ENCODE measurements at regions not wholly inside any gene's neighbourhood (a gene's known extent, or its start where the extent isn't known, plus 50 kb on each side); places are given as distances from the start of the nearest gene placed in this dataset.

DNA sequence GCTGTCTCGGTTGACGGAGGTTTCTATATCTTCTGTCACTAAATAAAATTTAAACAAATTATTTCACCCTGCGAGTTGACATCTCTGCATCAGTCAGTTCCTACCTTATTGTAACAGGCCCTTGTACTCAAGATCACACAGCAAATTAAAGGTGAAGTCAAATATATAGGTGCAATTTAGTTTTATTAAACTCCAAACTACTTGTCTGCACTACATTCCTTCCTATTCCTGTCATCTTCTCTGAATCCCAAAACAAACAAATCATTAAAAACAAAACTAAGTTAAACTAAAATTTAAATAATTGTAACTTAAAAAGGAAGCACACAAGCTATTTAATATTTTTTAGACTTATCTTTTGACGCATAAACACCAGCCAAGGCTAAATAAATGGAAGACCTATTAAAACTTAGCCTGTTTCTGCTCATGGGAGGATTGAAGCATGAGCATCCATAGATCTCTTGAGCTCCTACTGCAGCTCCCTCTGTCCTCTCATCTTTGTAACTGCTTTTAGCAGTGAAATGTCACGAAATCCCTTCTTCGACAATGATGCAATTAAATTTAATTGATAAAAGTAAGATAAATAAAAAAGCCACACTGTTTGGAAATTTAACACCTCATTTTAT is 1152.3 kb upstream of the GJE1 start:
- H3K4me3 ChIP-seq (ENCODE audit: low read depth, low read length), result no peak overlapping the region
- TF ChIP-seq, protein P1, sequence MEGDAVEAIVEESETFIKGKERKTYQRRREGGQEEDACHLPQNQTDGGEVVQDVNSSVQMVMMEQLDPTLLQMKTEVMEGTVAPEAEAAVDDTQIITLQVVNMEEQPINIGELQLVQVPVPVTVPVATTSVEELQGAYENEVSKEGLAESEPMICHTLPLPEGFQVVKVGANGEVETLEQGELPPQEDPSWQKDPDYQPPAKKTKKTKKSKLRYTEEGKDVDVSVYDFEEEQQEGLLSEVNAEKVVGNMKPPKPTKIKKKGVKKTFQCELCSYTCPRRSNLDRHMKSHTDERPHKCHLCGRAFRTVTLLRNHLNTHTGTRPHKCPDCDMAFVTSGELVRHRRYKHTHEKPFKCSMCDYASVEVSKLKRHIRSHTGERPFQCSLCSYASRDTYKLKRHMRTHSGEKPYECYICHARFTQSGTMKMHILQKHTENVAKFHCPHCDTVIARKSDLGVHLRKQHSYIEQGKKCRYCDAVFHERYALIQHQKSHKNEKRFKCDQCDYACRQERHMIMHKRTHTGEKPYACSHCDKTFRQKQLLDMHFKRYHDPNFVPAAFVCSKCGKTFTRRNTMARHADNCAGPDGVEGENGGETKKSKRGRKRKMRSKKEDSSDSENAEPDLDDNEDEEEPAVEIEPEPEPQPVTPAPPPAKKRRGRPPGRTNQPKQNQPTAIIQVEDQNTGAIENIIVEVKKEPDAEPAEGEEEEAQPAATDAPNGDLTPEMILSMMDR (IDR thresholded peaks at IDR 0.05; ENCODE audit: low read depth, low read length, missing control alignments), result peak; percentile 27
- in situ Hi-C loops (cut with HindIII; ENCODE audit: low sequenced_read_pairs), result no loop called here
- DNase-seq (ENCODE audit: low read depth), result no peak

DNA sequence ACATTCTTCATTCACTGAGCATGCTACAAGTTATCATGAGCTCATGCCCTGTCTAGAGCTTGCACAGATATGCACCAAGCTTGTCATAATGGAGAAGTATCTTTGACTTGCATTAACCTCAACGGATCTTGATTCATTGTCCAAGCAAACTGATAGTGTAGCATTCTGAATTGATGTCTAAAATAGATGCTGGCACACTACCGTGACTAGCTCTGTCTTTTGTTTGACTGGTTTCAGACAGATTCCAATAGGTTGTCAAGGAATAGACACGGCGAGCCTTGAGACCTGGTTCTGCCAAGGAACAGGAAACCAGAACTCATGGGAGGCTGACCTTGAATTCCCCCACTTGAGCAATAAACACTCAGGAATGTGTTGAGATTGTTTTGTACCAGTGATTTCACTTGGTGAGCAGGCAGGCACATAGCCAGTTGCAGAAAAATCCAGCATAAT is 1153.1 kb upstream of the GJE1 start:
- in situ Hi-C loops (cut with HindIII; ENCODE audit: low sequenced_read_pairs), result no loop called here
- no peak overlapping the region for H3K4me3 ChIP-seq (ENCODE audit: low read depth, low read length)
- TF ChIP-seq, protein P1 (IDR thresholded peaks at IDR 0.05; ENCODE audit: low read depth, low read length, missing control alignments), result no peak
- peak; percentile 93 for DNase-seq (ENCODE audit: low read depth)

DNA sequence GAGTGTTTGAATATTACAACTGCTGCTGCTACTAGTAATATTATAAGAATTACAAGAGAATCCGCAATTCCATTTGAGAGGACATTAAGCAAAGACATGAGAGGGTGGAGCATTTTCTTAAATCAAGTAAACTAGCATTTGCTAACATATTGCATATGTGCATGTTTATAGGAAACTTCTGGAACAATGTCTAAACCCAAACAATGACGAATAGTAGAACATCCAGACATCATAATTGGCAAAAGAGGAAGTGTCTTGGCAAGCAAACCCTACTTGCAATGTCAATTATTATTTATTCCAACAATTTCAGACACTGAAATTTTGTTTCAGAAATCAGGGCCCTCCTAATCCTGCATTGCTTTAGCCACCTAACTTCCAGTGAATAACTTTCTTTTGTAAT is 1155.3 kb upstream of the GJE1 start:
- no peak for DNase-seq (ENCODE audit: low read depth)
- TF ChIP-seq, protein P1 (IDR thresholded peaks at IDR 0.05; ENCODE audit: low read depth, low read length, missing control alignments), result no peak
- in situ Hi-C loops (cut with HindIII; ENCODE audit: low sequenced_read_pairs), result no loop called here
- H3K4me3 ChIP-seq (ENCODE audit: low read depth, low read length), result no peak overlapping the region

DNA sequence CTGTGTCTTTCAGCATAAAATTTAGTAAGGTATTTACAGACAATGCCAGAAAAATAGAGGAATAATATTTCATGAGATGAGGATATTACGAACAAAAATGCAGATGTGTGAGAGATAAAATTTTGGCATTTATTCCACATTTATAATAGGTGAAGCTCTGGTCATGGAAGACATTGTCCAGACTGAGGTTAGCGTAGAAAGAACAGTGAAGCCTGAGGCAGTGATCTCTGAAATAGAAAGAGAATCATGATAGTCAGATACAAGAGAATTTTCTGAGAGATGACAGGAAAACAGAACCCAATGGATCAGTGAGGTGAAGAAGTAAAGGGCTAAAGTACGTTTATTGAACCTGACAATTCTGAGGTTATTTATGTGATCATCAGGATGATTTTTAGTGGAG is 1155.9 kb upstream of the GJE1 start:
- TF ChIP-seq, protein P1 (IDR thresholded peaks at IDR 0.05; ENCODE audit: low read depth, low read length, missing control alignments), result no peak
- no peak for DNase-seq (ENCODE audit: low read depth)
- H3K4me3 ChIP-seq (ENCODE audit: low read depth, low read length), result no peak overlapping the region
- in situ Hi-C loops (cut with HindIII; ENCODE audit: low sequenced_read_pairs), result no loop called here

DNA sequence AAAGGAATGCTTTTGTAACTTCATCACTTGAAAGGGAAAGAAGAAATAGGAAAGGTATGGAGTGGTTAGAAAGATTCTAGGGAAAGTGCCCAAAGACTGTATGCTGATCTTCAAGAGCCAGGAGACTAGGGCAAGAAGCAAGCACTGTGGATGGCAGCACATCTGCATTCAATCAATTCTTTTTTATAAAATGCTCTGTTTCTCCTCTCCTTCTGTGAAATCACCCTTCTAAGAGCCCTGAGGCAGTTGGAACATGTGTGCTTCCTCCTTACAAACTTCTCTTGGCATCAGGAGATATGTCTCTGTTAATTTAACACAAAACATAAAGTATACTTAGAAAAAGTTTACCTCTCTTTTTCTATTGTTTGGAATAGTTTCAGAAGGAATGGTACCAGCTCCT is 1162.2 kb upstream of the GJE1 start:
- no peak for DNase-seq (ENCODE audit: low read depth)
- in situ Hi-C loops (cut with HindIII; ENCODE audit: low sequenced_read_pairs), result no loop called here
- TF ChIP-seq, protein P1 (IDR thresholded peaks at IDR 0.05; ENCODE audit: low read depth, low read length, missing control alignments), result no peak
- H3K4me3 ChIP-seq (ENCODE audit: low read depth, low read length), result no peak overlapping the region

DNA sequence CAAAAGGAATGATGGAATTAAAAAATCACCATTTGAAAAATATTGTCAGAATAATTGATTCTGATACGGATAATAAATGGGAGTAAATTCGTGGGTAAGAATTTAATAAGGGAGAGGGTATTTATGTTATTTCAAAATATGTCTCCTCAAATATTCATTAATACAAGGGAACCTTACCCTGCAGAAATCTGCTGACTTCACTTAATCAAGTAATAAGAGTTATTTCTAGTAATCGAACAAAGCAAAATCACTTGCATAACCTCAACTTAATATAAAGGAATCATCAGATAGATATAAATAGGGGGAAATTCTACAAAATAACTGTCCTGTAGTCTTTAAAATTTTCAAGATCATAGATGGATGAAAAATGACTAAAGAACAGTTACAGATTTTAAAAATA is 1164.7 kb upstream of the GJE1 start:
- no peak overlapping the region for H3K4me3 ChIP-seq (ENCODE audit: low read depth, low read length)
- in situ Hi-C loops (cut with HindIII; ENCODE audit: low sequenced_read_pairs), result no loop called here
- no peak for DNase-seq (ENCODE audit: low read depth)
- TF ChIP-seq, protein P1 (IDR thresholded peaks at IDR 0.05; ENCODE audit: low read depth, low read length, missing control alignments), result no peak
